HG02852 (cell line): ENCODE measurements at regions not wholly inside any gene's neighbourhood (a gene's known extent, or its start where the extent isn't known, plus 50 kb on each side); places are given as distances from the start of the nearest gene placed in this dataset.

Source experiments
- ATAC-seq: cut with Tn5 transposase; IDR thresholded peaks from one replicate; pipeline ENCODE4 v1.9.1; 2021; ENCODE audit warnings: mild to moderate bottlenecking, moderate library complexity; ENCODE audit not compliant: unreplicated experiment

DNA sequence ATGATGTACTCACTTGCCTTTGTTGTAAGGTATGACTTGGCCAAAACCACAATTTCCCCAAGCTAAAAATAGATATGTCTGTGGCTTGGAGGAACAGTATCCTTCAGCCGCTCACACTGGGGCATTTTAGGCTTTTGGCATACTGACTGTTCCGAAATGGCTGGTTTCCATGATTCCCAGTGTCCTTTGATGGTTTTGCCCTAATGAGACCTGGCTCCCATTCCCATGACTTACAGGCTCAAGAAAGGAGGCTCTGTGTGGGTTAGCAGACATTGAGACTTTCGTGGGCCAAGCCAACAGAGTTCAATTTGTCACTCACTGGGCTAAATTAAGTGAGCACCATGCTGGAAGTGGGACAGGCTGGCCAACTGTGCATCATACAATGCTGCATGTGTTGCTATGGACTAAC lies 150.6 kb downstream of the CEP135 start:
- no peak for ATAC-seq

DNA sequence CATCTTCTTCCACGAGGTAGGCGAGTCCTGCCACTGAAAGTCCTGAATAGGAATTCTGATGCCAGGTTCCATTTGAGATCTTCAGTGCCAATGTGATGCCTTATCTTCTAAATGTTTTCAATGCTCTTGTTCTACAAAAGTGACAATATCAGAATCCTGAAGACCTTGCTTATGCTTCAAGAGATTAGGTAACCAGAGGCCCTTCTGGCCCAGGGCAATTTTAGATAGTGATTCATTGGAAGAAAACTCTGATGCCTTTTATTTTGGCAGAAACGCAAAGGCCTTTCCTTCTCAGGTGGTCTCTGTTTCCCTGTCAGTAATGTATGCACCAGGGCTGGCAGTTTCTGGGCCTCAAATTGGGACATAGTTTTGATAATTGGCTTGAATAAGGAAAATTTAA lies 144.8 kb downstream of the CEP135 start:
- ATAC-seq: no peak

DNA sequence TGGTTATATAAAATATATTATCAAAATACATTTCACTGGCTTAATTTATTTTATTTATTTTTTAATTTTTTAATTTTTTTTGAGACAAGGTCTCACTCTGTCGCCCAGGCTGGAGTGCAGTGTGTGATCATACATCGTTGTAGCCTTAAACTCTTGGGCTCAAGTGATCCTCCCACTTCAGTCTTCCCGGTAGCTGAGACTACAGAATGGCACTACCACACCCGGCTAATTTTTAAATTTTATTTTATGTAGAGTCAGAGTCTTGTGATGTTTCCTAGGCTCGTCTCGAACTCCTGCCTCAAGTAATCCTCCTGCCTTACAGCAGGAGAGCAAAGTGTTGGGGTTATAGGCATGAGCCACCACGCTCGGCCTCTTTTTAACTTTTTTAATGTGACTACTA lies 143.8 kb downstream of the CEP135 start:
- ATAC-seq: no peak

DNA sequence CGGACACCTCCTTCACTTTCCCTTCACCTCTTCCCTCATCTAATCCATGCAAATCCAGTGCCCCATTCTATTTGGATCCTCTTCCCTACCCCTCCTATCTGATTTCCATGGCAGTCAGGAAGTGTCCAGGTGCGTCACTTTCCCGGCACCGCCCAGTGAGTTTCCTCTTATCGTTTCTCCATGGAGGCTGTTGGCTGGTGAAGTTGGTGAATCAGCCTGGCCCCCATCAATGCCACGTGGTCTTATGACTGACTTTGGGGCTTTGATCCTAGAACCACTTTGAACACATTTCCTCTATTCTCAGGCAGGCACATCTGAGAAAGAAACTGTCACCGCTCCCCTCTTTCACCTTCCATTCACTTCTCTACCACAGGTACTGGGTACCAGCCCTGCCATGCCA lies 137.8 kb downstream of the CEP135 start:
- no peak for ATAC-seq

DNA sequence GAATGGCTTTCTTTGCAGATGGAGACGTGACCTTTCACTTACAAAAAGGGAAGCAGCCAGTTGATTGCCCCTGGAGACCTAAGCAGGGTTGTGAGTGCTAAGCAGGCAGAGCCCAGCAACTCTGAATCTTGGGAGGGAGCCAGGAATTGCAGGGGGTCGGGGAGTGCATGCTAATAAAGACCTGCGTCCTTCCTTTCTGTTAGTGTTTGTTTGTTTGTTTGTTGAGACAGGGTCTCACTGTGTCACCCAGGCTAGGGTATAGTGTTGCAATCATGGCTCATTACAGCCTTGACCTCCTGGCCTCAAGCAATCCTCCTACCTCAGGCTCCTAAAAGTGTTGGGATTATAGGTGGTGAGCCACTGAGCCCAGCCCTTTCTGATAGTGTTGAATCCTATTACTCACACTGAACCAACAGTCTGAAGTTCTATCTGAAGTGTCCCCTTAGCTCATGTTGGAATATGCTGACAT lies 137.4 kb downstream of the CEP135 start:
- no peak for ATAC-seq

DNA sequence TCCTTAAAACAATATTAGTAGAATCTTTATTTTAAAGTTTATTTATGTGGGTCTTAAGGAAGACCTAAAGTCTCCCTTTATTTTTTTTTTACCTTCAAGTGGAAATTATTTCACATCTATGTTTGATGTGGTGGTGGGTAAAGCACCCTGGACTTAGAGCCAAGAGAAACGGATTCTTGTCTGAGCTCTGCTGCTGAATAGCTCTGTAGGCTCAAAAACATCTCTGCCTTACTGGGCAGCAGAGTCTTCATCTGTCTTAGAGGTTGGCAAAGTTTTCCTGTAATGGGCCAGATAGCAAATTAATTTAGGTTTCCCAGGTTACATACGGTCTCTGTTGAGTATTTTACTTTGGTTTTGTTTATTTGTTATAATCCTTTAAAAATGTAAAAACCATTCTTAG lies 136.5 kb downstream of the CEP135 start:
- ATAC-seq: no peak

DNA sequence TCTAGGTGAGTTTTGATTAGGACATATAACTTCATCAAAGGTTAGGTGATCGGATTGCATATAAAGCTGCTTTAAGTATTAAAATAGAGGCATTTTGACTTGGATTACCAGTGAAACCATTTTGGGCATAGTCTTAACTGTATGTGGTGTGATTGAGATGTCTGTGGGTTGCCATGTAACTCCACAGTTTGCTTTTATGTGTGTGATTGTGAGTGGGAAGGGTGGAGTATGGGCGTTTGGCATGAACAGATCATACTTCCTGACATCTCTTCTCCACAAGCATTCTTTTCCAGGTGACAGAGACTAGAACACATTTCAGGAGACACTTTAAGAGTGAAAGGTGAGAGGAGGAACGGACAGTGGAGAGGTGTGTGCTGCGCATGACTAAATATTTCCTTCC lies 136.1 kb downstream of the CEP135 start:
- ATAC-seq: no peak
